ENCODE measurements at regions not wholly inside any gene's neighbourhood (a gene's known extent, or its start where the extent isn't known, plus 50 kb on each side); places are given as distances from the start of the nearest gene placed in this dataset.
A peak's percentile ranks its signal among the peaks of the same experiment; 100 is the strongest.

GRCh38 chr1:115456441-115456961 lies 118.5 kb upstream of the NGF start:
- DNase-seq (ENCODE audit: extremely low read depth, low read depth) = no peak
- no peak for TF ChIP-seq CTCF (IDR thresholded peaks at IDR 0.05; ENCODE audit: low read depth, low read length)

GRCh38 chr1:115454837-115455511 lies 116.9 kb upstream of the NGF start:
- TF ChIP-seq CTCF (IDR thresholded peaks at IDR 0.05; ENCODE audit: low read depth, low read length) = no peak
- peak; percentile 39 for DNase-seq (ENCODE audit: extremely low read depth, low read depth)

- DNase-seq (ENCODE audit: extremely low read depth, low read depth) = no peak
- TF ChIP-seq CTCF (IDR thresholded peaks at IDR 0.05; ENCODE audit: low read depth, low read length) = no peak
Observed at GRCh38 chr1:115453666-115454065, 115.6 kb upstream of the NGF start.

- no peak for TF ChIP-seq CTCF (IDR thresholded peaks at IDR 0.05; ENCODE audit: low read depth, low read length)
- no peak for DNase-seq (ENCODE audit: extremely low read depth, low read depth)
Observed at GRCh38 chr1:115452600-115453329, 114.7 kb upstream of the NGF start.

GRCh38 chr1:115450501-115451040 lies 112.5 kb upstream of the NGF start:
- no peak for DNase-seq (ENCODE audit: extremely low read depth, low read depth)
- TF ChIP-seq CTCF (IDR thresholded peaks at IDR 0.05; ENCODE audit: low read depth, low read length) = no peak

GRCh38 chr1:115448282-115449044 lies 110.4 kb upstream of the NGF start:
- no peak for DNase-seq (ENCODE audit: extremely low read depth, low read depth)
- no peak for TF ChIP-seq CTCF (IDR thresholded peaks at IDR 0.05; ENCODE audit: low read depth, low read length)

Data from AG09319 (cell line).